ENCODE measurements at regions not wholly inside any gene's neighbourhood (a gene's known extent, or its start where the extent isn't known, plus 50 kb on each side); places are given as distances from the start of the nearest gene placed in this dataset.

DNA sequence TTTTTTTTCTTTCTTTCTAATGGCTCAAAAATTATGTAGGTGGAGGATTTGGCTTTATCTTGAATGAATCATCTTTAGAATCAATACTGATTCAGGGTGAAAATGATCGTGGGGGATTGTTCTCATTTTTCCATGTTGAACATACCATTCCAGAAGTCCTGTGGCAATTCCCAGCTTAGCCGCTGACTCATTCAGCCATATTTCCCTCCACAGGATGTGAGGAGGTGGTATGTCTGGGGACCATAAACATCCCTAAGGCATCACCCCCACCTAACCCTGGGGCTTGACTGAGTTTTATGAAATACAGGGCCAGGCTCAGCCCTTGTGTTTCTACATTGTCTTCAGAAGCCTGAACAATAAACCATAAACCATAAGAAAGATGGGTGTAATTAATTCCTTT is 92.7 kb upstream of the FN1 start:
- DNase-seq, result no peak

DNA sequence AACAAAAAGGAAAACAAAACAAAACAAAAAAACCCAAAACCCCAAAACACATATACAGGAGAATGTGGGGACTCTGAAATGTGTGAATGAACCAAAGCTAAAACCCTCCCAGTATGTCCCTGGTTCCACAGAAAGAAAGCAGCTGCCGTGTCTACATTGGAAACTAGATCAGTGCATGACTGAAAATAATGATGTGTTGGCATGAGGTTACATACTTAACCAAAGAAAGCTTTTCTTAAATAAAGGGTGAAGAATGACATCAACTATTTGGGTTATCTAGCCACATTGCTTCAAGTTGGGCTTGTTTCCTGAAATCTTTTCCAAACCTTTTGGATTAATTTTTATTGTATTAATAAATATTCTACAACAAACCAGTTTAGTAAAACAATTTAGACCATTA is 91.9 kb upstream of the FN1 start:
- no peak for DNase-seq

DNA sequence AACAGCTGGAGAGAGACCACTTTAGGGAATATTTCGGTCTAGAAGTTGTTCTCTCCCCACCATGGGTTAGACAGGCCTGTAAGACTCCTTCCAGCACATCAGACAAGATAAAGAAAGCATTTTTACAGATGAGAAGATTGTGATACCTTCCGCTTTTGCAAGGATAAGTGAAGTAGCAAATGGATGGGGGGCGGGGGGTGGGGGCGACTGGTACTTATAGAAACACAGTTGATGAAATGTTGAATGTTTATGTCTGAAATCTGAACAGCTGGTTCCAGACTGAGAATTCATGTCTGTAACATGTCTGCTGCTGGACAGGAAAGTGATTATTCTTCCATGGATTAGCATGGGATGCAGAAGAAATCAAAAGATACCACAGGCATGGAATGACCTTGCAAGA is 90.5 kb upstream of the FN1 start:
- DNase-seq, result no peak

DNA sequence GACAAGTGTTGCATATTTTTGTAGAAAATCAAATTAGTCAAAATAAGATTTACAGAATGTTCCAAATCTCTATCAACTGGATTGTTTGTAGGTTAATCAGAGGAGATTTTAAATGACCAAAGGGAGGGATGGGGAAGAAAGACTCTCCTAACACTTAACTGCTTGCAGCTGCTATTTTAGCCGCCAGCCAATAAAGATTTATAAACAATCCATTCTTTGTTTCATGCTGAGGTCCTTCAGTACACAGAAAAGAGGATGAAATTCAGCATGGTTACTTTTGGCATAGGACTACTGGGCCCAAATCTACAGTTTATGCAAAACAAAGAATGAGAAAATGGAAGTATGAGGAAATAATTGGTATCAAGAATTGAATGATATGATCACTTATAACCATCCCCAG is 86.4 kb upstream of the FN1 start:
- DNase-seq, result no peak

DNA sequence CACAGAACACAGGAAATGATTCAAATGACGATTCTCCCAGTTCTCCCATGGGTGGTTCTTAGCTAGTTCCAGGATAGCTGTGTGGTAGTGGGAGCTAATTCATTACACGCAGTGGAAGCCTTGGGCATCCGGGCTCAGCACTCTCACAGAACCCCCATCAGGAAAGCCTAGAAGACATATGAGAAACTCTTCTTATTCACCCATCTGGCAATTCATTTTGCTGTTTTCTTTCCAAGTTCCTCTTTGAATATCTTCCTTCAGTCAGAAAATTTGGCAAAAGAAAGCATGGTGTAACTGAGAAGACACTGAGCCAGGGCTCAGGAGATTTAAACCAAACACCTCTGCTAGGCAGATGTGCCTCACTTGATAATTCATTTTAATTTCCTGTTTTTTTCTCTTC is 85.2 kb upstream of the FN1 start:
- DNase-seq, result no peak

DNA sequence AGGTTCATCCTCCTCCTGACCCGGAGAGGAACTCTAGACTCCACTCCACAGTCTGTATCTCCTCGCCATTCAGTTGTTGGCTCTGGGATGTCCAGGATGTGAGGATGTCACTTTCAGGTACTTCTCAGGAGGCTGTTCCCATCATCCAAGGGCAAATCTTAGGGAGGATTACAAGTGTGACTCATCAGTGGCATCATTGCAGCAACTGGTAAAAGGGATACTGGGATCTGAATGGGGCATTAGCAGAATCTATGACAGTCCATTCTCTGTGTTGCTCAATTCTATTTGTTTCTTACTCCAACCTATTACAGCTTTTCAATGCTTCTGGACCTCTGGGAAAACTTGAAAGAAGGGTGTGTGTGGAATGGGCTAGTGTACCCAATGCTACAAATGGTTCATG is 81.5 kb upstream of the FN1 start:
- no peak for DNase-seq

DNA sequence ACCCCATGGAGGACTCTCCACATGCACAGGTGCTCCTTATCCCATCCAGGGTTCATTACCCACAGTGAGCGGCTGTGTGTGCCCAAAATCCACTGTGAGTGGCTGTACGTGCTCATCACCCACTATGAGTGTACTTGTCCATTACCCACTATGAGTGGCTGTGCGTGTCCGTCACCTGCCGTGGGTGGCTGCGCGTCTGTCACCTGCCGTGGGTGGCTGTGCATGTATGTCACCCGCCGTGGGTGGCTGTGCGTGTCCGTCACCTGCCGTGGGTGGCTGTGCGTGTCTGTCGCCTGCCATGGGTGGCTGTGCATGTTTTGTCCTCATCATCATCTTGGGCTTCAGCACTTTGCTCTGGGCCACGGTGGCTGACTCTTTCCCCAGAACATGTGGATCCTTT is 78.6 kb upstream of the FN1 start:
- DNase-seq, result no peak

DNA sequence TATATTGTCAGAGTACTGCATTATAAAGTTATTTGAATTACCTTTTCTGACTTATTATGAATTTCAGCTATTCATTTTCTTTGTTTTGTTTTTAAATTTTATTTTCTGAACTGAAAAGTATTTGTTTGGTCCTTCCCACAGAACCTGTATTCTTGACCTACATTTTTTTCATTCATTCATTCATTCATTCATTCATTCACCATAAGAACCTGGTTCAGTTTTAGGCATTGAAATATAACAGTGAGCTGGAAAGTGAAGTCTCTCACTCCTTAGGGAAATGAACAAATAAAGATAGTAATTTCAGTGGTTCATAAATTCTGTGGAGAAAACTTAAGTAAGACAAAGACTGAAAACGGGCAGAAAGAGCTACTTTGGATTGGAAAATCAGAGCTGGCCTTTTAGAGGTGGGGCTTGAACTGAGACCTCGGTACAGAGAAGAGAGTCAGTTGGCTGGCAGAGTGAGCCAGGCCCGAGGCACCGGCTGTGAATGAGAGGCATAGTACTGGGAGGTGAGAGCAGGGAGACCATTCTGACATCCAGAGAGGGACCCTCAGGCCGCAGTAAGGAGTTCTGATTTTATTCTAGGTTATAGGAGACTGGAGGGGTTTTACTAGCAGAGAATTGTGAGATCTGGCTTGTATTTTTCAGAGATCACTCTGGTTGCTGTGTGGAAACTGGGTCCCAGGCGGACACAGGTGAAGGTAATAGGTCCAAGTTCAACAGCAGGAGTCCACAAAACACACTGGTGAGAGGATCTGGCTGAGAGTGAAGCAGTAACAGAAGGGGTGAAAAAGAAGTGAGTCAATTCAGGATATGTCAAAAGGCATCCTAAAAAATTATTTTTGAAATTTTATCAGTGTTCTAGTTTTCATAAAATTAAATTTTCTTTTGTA is 75.8 kb upstream of the FN1 start:
- DNase-seq, result no peak

DNA sequence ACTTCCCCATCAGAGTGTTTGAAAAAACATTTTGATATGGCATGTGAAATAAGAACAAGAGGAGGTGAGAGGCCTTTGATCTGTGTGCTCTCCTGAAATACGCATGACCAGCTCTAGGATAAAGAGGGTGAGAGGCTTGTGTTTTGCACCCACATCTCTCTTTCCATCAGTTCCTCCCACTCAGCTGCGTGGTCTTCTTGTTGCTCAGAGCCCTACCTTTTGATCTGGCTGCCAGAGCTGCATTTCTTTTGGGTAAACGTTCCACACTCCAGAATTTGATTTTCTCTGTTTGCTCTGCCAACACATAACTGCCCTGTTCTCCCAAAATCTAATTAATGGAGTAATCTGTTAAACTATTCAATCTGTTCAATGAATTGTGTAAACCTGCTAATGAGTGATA is 72.0 kb upstream of the FN1 start:
- DNase-seq, result no peak

DNA sequence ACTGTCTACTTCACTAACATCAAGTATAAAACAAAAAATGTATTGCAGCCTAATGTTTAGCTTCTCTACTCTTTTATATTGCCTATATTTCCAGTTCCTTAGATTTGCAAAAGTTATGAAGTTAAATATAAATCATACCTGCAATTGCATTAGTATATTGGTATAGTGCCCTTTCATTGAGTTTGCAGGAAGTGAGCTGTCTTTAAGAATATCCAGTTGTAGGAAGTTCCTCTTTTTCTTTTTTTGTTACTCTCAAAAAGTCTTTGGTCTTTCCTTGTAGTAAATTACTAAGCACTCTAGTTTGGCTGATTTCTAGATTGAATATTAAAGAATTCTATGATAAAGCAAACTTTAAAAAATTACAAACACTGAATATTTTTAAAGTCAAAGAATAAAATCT is 71.3 kb upstream of the FN1 start:
- DNase-seq, result no peak

DNA sequence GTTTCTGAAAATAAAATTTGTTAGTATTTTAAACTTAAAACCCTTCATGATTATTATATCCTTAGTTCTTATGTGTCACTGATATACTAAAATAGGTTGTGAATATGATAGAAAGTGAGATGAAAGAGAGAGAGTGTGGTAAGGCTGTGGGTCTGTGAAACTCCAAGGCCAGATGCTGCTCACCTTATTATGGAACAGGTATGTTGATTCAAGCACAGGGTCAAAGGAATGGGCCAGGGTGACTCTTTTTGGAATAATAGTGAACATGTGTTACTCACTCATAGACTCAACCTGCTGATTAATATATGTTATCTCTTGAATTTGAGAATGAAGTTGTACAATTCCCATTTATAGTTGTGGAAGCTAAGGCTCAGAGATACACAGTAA is 70.7 kb upstream of the FN1 start:
- DNase-seq, result no peak

DNA sequence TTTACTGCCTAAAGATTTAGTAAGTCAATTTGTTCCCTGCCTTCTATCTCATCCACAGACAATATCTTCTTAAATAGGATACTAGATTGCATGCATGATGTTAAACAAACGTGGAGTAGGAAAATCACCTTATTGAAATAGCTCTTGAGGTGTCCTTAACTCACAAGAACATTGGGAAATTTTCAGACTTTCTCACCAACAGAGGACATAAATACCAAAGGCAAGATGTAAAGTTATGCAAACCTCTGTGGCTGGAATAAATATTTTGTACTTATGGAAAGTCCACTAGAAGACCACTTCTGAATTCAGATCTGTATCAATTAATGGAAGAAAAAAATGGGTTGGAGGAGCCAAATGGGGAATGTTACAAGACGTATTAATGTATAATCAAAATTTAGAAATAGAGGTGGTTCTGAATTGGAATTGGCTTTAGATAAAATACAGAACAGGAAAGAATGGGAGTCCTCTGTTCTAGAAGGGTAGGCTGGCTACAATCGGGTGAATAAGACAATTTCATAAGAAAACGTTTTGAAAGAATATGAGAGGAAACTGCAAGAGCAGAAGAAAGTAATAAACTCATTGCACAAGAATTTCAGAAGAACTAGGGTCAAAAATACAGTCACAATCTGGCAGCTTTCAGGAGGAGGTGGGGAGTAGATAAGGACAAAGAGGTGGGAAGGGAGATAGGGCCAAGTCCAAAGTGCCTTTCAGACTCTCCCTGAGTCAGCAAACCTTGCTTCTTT is 69.3 kb upstream of the FN1 start:
- no peak for DNase-seq

DNA sequence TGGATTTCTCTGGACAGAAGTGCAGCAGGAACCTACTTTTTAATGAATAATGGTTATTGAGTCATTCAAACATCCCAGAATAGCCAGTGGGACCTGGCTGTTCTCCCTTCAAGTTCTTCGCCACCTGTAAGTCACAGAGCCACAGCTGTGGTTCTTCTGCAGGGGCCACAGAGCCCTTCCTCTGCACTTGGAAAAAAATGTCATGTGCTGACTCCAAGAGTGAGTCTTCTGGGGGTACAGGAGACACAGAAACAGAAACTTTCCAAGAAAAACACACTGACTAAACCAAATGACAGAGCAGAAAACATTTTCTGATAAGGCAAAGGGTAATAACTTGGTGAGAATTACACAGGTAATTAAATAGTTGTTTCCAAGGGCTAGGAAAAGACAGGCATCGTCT is 68.7 kb upstream of the FN1 start:
- DNase-seq, result no peak

DNA sequence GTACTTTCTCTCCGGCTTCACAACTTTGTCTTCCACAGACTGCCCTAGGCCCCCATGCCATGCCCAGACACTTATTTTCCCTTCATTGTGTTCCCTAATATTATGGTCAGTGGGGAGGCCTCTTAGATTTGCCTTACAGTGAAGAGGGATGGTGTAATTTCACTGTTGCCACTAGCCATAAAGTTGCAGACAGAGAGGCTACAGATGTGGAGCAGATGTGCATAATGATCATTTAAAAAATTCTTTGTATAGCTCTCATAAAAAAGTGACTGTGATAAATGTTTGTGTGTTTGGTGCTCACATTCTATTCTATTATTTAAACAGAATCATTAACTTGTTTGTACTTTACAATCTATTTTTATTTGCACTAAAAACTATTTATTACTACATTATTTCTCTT is 67.5 kb upstream of the FN1 start:
- no peak for DNase-seq

DNA sequence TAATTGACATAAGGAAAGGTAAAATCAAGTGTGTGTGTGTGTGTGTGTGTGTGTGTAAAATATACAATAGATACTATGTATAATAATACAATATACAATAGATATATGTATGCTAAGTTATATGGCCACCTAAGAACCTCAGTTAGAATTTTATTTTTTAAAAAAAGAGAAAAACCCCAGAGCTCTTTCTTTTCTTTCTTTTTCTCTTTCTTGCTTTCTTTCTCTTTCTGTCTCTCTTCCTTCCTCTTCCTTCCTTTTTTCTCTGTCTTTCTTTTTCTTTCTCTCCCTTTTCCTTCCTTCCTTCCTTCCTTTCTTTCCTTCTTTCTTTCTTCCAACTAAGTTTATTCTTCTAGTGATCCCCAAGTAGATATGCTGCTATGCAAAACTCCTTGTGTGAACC is 64.6 kb upstream of the FN1 start:
- DNase-seq, result no peak

DNA sequence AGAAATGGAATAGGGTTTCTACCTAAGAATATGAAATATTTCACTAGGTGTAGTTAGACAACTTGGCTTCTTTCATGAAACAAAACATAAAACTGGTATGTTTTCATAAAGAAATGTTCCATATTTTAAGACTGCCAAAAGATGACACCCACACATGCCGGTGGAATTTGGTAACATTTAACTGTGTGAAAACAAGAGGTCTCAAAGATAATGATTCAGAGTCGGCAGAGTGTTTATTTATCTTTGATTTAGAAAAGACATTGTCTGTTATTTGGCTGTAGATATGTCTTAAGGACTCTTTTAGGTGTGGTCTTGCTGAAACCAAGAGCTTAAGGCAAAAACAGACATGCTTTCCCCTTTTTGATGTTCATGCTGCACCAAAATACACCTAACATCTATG is 63.5 kb upstream of the FN1 start:
- DNase-seq, result no peak

DNA sequence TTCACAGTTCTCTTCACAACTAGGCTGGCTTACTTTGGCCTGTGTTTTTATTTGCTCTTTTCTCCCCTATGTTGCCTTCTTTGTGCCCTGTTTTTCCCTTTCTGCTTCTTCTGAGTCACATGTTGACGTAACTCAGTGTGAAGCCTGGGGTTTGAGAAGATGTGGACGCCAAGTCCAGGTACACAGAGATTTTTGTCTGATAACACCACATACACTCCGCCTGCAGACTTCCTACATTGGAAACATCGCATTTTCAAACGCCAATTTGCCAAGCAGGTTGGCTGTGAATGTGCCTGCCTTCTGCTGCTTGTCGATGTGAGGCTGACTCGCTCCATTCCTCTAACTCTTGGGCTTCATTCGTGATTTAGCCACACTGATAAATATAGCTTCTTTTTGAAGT is 62.6 kb upstream of the FN1 start:
- DNase-seq, result no peak

DNA sequence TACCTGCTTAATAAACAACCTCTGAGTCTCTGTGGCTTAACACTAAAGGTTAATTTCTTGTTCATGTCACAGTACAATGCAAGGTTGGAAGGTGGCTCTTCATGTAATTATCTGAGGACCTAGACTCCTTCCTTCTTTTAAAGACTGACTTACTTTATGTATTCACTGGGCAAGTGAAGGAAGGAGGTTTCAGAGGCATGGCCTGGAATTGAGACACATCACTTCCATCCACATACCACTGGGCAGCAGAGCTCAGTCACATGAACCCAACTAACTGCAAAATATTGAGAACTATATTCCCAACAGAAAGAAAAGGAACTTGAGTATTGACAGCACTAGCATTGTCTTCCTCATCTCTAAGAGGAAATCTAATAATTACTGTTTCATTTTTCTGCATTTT is 57.5 kb upstream of the FN1 start:
- no peak for DNase-seq

DNA sequence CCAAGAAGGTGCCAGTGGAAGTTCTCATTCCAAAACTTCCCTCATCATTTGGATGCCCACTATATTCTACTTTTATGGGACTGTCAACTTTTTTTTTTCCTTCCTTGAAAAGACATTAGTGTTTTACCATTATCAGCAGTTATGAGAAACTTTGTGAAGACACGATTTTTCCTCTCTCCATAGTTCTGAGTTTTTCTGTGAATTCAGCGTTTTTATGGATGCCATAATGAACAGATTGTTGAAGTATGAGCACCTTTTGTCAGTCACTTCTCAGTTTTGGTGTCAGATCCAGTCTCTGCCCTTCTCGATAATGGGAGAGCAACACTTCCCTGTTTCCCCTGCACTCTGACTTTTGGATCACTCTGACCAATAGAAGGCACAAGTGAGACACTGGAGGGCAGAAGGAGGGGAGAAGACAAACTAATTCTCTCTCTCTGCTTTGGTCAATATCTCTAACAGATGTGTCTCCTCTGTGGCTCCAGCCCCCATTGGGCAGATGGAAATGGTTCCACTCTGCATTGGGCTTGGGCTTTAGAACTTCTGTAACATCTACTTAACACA is 53.5 kb upstream of the FN1 start:
- DNase-seq, result no peak

DNA sequence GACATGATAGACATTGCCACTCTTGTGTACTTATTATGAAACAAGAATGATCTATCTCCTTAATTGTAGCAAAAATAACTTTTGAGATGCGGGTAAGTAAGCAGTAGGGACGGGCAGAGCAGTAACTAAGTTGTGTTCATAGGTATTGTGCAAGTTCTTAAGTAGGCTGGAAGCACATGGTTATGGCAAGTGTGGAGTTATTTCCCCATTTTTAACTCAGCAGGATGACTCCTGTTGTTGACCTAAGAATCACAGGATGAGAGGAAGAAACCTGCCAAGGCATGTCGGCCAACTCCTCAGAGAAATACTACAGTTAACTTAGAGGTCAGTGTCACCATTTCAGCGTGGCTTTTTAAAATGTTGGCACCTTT is 51.1 kb upstream of the FN1 start:
- no peak for DNase-seq

DNA sequence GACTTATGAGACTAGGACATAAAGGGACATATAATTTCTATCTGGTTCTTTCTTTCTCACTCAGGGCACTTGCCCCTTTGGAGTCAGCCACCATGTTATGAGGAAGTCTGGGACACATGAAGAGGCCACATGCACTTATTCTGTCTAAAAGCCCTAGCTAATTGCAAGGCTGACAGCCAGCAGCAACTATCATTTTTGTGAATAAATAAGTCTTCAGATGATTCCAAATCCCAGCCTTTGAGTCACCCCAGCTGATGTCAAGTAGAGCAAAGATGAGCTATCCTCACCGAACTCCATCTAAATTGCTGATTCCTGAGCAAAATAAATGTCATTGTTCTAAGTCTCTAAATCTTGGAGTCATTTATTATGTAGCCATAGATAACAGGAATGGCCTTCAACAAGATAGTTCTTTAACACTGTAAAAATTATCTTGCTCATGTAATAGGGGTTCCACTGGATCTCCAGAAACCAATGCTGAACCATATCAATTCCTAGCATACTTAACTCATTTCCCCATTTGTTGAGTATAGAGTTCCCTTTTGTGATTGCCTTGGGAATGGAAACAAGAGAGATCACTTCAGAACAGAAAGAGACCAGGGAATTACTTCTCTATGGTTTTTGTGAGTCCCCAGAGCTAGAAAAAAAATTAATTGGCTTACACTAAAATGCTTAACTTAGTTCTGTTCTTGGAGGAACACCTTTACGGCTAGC is 50.6 kb upstream of the FN1 start:
- DNase-seq, result no peak

Data from activated naive CD4-positive, alpha-beta T cell treated with Interleukin-2 at 50 U/mL for 16 hours (primary cell).